ENCODE measurements at regions not wholly inside any gene's neighbourhood (a gene's known extent, or its start where the extent isn't known, plus 50 kb on each side); places are given as distances from the start of the nearest gene placed in this dataset.

DNA sequence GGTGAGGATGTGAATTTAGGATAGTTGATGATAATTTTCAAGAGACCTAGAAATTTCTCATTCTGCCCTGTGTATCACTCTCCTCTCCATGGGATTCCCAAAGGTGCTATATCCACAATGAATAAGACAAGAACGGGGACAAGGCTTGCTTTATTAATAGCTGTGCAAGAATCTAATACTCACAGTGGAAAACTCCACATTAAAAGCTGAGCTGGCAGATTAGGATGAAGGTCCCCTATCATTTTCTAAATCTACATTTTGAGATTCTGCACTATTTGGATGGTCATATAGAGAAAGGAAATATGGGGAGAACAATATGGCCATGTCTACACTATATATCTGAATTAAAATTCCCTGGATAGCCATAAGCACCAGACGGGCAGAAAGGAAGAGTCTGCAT is 411.0 kb upstream of the TGFBR2 start:
- TF ChIP-seq CTCF (IDR thresholded peaks at IDR 0.05) (no peak), POLR2A (IDR thresholded peaks at IDR 0.05) (no peak)
